ENCODE measurements at regions not wholly inside any gene's neighbourhood (a gene's known extent, or its start where the extent isn't known, plus 50 kb on each side); places are given as distances from the start of the nearest gene placed in this dataset.
"Not testable (repeated sequence)": the region's sequence is repeated elsewhere in the genome, so short reads cannot be mapped to it uniquely, and the experiment has no call there.

GRCh38 chr13:63542770-63543169, 2127.1 kb upstream of the PCDH20 start:
- DNase-seq, result no peak

- no peak for DNase-seq
Measured at GRCh38 chr13:63541336-63541735, 2125.7 kb upstream of the PCDH20 start.

GRCh38 chr13:63540061-63540460, 2124.4 kb upstream of the PCDH20 start:
- DNase-seq, result no peak

GRCh38 chr13:63517371-63517770, 2101.7 kb upstream of the PCDH20 start:
- DNase-seq, result no peak

GRCh38 chr13:63516124-63516523, 2100.5 kb upstream of the PCDH20 start:
- no peak for DNase-seq

- no peak for DNase-seq
Measured at GRCh38 chr13:63514886-63515285, 2099.2 kb upstream of the PCDH20 start.

- no peak for DNase-seq
Measured at GRCh38 chr13:63512095-63512494, 2096.4 kb upstream of the PCDH20 start.

- DNase-seq, result no peak
Measured at GRCh38 chr13:63501702-63502101, 2086.1 kb upstream of the PCDH20 start.

- DNase-seq, result no peak
Measured at GRCh38 chr13:63497601-63498000, 2082.0 kb upstream of the PCDH20 start.

GRCh38 chr13:63492604-63493003, 2077.0 kb upstream of the PCDH20 start:
- DNase-seq, result no peak

GRCh38 chr13:63490149-63490548, 2074.5 kb upstream of the PCDH20 start:
- DNase-seq, result no peak

- DNase-seq, result no peak
Measured at GRCh38 chr13:63481334-63481733, 2065.7 kb upstream of the PCDH20 start.

- no peak for DNase-seq
Measured at GRCh38 chr13:63472711-63473110, 2057.1 kb upstream of the PCDH20 start.

- DNase-seq, result no peak
Measured at GRCh38 chr13:63463782-63464610, 2048.3 kb upstream of the PCDH20 start.

GRCh38 chr13:63460462-63461090, 2044.9 kb upstream of the PCDH20 start:
- DNase-seq, result no peak

GRCh38 chr13:63457186-63457585, 2041.5 kb upstream of the PCDH20 start:
- no peak for DNase-seq

- peak; percentile 1 for DNase-seq
Measured at GRCh38 chr13:63455938-63456337, 2040.3 kb upstream of the PCDH20 start.

GRCh38 chr13:63449550-63449949, 2033.9 kb upstream of the PCDH20 start:
- no peak for DNase-seq

GRCh38 chr13:63448692-63449091, 2033.0 kb upstream of the PCDH20 start:
- DNase-seq, result no peak

- no peak for DNase-seq
Measured at GRCh38 chr13:63446329-63446728, 2030.7 kb upstream of the PCDH20 start.

GRCh38 chr13:63444225-63444624, 2028.6 kb upstream of the PCDH20 start:
- DNase-seq, result not testable (repeated sequence)

GRCh38 chr13:63438951-63439350, 2023.3 kb upstream of the PCDH20 start:
- DNase-seq, result no peak

GRCh38 chr13:63436325-63436668, 2020.6 kb upstream of the PCDH20 start:
- no peak for DNase-seq

- DNase-seq, result no peak
Measured at GRCh38 chr13:63435667-63436324, 2020.1 kb upstream of the PCDH20 start.
